HepG2 (cell line): ENCODE measurements at regions not wholly inside any gene's neighbourhood (a gene's known extent, or its start where the extent isn't known, plus 50 kb on each side); places are given as distances from the start of the nearest gene placed in this dataset.

Experiments used
- ATAC-seq: fragments of 200-7000 bp; cut with Tn5 transposase; 3 replicates; pipeline ENCODE4 v1.9.1; 2020; ENCODE audit warnings: mild to moderate bottlenecking, moderate library complexity
- BruUV-seq: library from RNA; stranded (reverse); fragments of 400-500 nt; replicated peaks from 2 replicates; lab custom pipeline; 2021; lab: Mats Ljungman, UMichigan
- CTCF ChIA-PET: fragments of 300-600 bp; formaldehyde crosslinking; extraction: SDS; loops from one replicate; lab custom pipeline; 2021; ENCODE audit warnings: low total read pairs, inconsistent platforms, low intra/inter-chr PET ratio; lab: Yijun Ruan, JAX
- POLR2A ChIA-PET: fragments of 350-600 bp; sonication (Branson Sonifier 250); formaldehyde crosslinking; loops from one replicate; lab custom pipeline; 2020; ENCODE audit warnings: antibody characterized with exemption, inconsistent platforms; lab: Yijun Ruan, JAX
- DNase-seq: peaks from one replicate; pipeline ENCODE4 v3.0.0-alpha.2; 2015; ENCODE audit warnings: low spot score
- FAIRE-seq: peaks from 3 replicates; lab custom pipeline; 2011; peaks lifted over from hg19 to GRCh38; lab: Jason Lieb, UNC
- H2AFZ ChIP-seq: one replicate; pipeline ENCODE4 v1.6.1; 2011; ENCODE audit warnings: low read length, inconsistent platforms
- H3K27ac ChIP-seq: fragments of 300-600 bp; 3 replicates; pipeline ENCODE4 v1.8.0; 2011; ENCODE audit warnings: mixed run types, mild to moderate bottlenecking, mixed read lengths, low read length, inconsistent platforms; ENCODE audit not compliant: insufficient read depth; ENCODE audit errors: extremely low read length
- H3K27me3 ChIP-seq, 2 experiments: fragments of 200-600 bp in 1 of 2; 2 replicates in 1 of 2; 3 replicates in 1 of 2; pipeline versions ENCODE4 v1.6.0 to v1.8.0; 2011; ENCODE audit warnings: low read length in 2 of 2, mild to moderate bottlenecking in 2 of 2, moderate library complexity in 2 of 2, inconsistent platforms in 1 of 2; ENCODE audit not compliant: insufficient read depth in 2 of 2, control insufficient read depth in 1 of 2
- H3K36me3 ChIP-seq, 2 experiments: fragments of 200-600 bp in 1 of 2; replicated peaks in 1 of 2; 2 replicates in 1 of 2; 3 replicates in 1 of 2; pipeline versions ENCODE4 v1.5.1 to v1.8.0; 2011; ENCODE audit warnings: low read length in 2 of 2, inconsistent platforms in 1 of 2; ENCODE audit not compliant: insufficient read depth in 2 of 2, control insufficient read depth in 1 of 2
- H3K4me1 ChIP-seq: 2 replicates; pipeline ENCODE4 v1.5.1; 2012; ENCODE audit warnings: low read length, inconsistent platforms; ENCODE audit not compliant: insufficient read depth
- H3K4me2 ChIP-seq: 2 replicates; pipeline ENCODE4 v1.6.0; 2011; ENCODE audit warnings: low read depth, low read length, inconsistent platforms
- H3K4me3 ChIP-seq, 3 experiments: fragments of 200-600 bp in 1 of 3; sonication (generic), shearing (Covaris generic) in 1 of 3; replicated peaks in 1 of 3; 2 replicates each; pipeline ENCODE4 v1.5.1; 2011 to 2016; ENCODE audit warnings: low read length in 3 of 3, inconsistent platforms in 2 of 3, low read depth in 2 of 3, mild to moderate bottlenecking in 2 of 3, control low read depth in 1 of 3, mixed read lengths in 1 of 3; ENCODE audit not compliant: insufficient read depth in 1 of 3
- H3K79me2 ChIP-seq: one replicate; pipeline ENCODE4 v1.6.1; 2011; ENCODE audit warnings: low read length, inconsistent platforms; ENCODE audit not compliant: insufficient read depth
- H3K9ac ChIP-seq: 2 replicates; pipeline ENCODE4 v1.6.0; 2011; ENCODE audit warnings: mild to moderate bottlenecking, low read depth, low read length, inconsistent platforms; ENCODE audit not compliant: insufficient read depth
- H3K9me3 ChIP-seq: 2 replicates; pipeline ENCODE4 v1.5.1; 2012; ENCODE audit warnings: mild to moderate bottlenecking, low read length
- H4K20me1 ChIP-seq: 2 replicates; pipeline ENCODE4 v1.6.0; 2011; ENCODE audit warnings: inconsistent platforms, mild to moderate bottlenecking, low read length, moderate library complexity; ENCODE audit not compliant: insufficient read depth
- ARID2 ChIP-seq: sonication (generic); formaldehyde crosslinking; IDR thresholded peaks from 2 replicates; pipeline ENCODE4 v1.8.1; 2022; ENCODE audit warnings: mild to moderate bottlenecking, missing genetic modification reagents, borderline replicate concordance
- KDM5B ChIP-seq: sonication (generic); formaldehyde crosslinking; IDR thresholded peaks from 2 replicates; pipeline ENCODE4 v1.4.0; 2020; ENCODE audit warnings: missing genetic modification reagents, mild to moderate bottlenecking, borderline replicate concordance
- NR2F1 ChIP-seq, 2 experiments: fragments of 450-650 bp in 1 of 2; formaldehyde crosslinking in 1 of 2; IDR thresholded peaks; 2 replicates each; pipeline versions ENCODE4 v1.5.0 to v1.6.1; 2016 to 2020; ENCODE audit warnings: mild to moderate bottlenecking in 1 of 2, missing compliant biosample characterization in 1 of 2, missing genetic modification reagents in 1 of 2, moderate library complexity in 1 of 2
- NR2F2 ChIP-seq: IDR thresholded peaks from 2 replicates; pipeline ENCODE4 v1.6.1; 2012; ENCODE audit warnings: low read depth, inconsistent platforms, borderline replicate concordance
- PRDM15 ChIP-seq: sonication (generic); formaldehyde crosslinking; IDR thresholded peaks from 2 replicates; pipeline ENCODE4 v1.4.0; 2020; ENCODE audit warnings: missing genetic modification reagents
- REL ChIP-seq: sonication (generic); formaldehyde crosslinking; conservative IDR thresholded peaks from 2 replicates; pipeline ENCODE4 v1.8.0; 2022; ENCODE audit warnings: mild to moderate bottlenecking, missing genetic modification reagents, moderate library complexity
- REXO4 ChIP-seq: sonication (generic); formaldehyde crosslinking; IDR thresholded peaks from 2 replicates; pipeline ENCODE4 v1.8.0; 2022; ENCODE audit warnings: missing genetic modification reagents, mild to moderate bottlenecking, borderline replicate concordance
- SP4 ChIP-seq: sonication (generic); formaldehyde crosslinking; IDR thresholded peaks from 2 replicates; pipeline ENCODE4 v1.8.1; 2023; ENCODE audit warnings: mild to moderate bottlenecking, missing genetic modification reagents
- ZBTB10 ChIP-seq: sonication (generic); formaldehyde crosslinking; IDR thresholded peaks from 2 replicates; pipeline ENCODE4 v1.4.0; 2020; ENCODE audit warnings: missing genetic modification reagents, borderline replicate concordance
- ZNF660 ChIP-seq: sonication (generic); formaldehyde crosslinking; IDR thresholded peaks from 2 replicates; pipeline ENCODE4 v1.5.1; 2020; ENCODE audit warnings: mild to moderate bottlenecking, low read depth, missing genetic modification reagents, borderline replicate concordance
- WGBS: methylation state at CpG from one replicate; pipeline ENCODE4 v1.1.6; 2017; ENCODE audit warnings: low lambda C conversion rate; 5-methylcytosine and 5-hydroxymethylcytosine counted together
- in situ Hi-C: cut with HindIII; loops from 2 replicates; pipeline ENCODE4 v1.10.0; 2017; ENCODE audit warnings: low pct_unique_long_range_greater_than_20kb; ENCODE audit not compliant: extremely low pct_ligation_motif_present
- intact Hi-C: fragments of 100-400 bp; cut with micrococcal nuclease; formaldehyde crosslinking; loops from one replicate; pipeline ENCODE4 v1.10.0; 2022; ENCODE audit not compliant: unreplicated experiment

GRCh38 chr9:78775211-78775610, 478.3 kb downstream of the PSAT1 start:
- H3K79me2 ChIP-seq, result no peaks in the 10 kb centered on the region
- no peak overlapping the region for H3K4me2 ChIP-seq
- ChIA-PET CTCF (no interaction called here), POLR2A (no interaction called here)
- H3K27me3 ChIP-seq, result no peaks in the 10 kb centered on the region
- H2AFZ ChIP-seq, result no peak overlapping the region
- 12% methylated on average over 7 of the region's 11 CpGs for WGBS
- ATAC-seq, result no peak
- H3K9ac ChIP-seq, result no peak overlapping the region
- H3K9me3 ChIP-seq, result no peaks in the 10 kb centered on the region
- no peak for DNase-seq
- H4K20me1 ChIP-seq, result no peaks in the 10 kb centered on the region
- BruUV-seq, result no TSS peak
- H3K4me3 ChIP-seq, result no peak overlapping the region
- no peaks in the 10 kb centered on the region for H3K4me1 ChIP-seq
- no peaks in the 10 kb centered on the region for H3K36me3 ChIP-seq
- in situ Hi-C loops, result no loop called here
- TF ChIP-seq ARID2 (CRISPR knock-in tag), result no peak
- TF ChIP-seq NR2F2, result no peak
- no peak for TF ChIP-seq KDM5B (CRISPR knock-in tag)
- no peak for TF ChIP-seq ZNF660
- TF ChIP-seq REXO4 (CRISPR knock-in tag), result no peak
- TF ChIP-seq, all 625 proteins: peak for 0
- intact Hi-C loops, result no loop called here
- H3K27ac ChIP-seq, result no peak overlapping the region
- FAIRE-seq, result no peak

- Histone ChIP-seq H3K79me2 (no peaks in the 10 kb centered on the region), H3K4me3 (no peak overlapping the region), H3K4me2 (no peak overlapping the region), H4K20me1 (no peaks in the 10 kb centered on the region), H3K4me1 (no peaks in the 10 kb centered on the region), H3K27ac (no peak overlapping the region), H3K9me3 (no peaks in the 10 kb centered on the region), H3K27me3 (no peaks in the 10 kb centered on the region), H3K36me3 (no peaks in the 10 kb centered on the region), H2AFZ (no peak overlapping the region), H3K9ac (no peak overlapping the region)
- no TSS peak for BruUV-seq
- ATAC-seq (no peak), DNase-seq (no peak), FAIRE-seq (no peak)
- ChIA-PET CTCF (no interaction called here), POLR2A (no interaction called here)
- intact Hi-C loops (no loop called here), in situ Hi-C loops (no loop called here)
- 4% methylated on average over 3 of the region's 3 CpGs for WGBS
- TF ChIP-seq PRDM15 (no peak), REL (CRISPR knock-in tag) (no peak), SP4 (CRISPR knock-in tag) (no peak), NR2F1 (CRISPR knock-in tag; IDR thresholded peaks at IDR 0.05) (no peak), ZBTB10 (no peak)
These were observed 478.9 kb downstream of the PSAT1 start for GRCh38 chr9:78775696-78776295.
